ENCODE measurements at regions not wholly inside any gene's neighbourhood (a gene's known extent, or its start where the extent isn't known, plus 50 kb on each side); places are given as distances from the start of the nearest gene placed in this dataset.
"Not testable (repeated sequence)": the region's sequence is repeated elsewhere in the genome, so short reads cannot be mapped to it uniquely, and the experiment has no call there.

DNA sequence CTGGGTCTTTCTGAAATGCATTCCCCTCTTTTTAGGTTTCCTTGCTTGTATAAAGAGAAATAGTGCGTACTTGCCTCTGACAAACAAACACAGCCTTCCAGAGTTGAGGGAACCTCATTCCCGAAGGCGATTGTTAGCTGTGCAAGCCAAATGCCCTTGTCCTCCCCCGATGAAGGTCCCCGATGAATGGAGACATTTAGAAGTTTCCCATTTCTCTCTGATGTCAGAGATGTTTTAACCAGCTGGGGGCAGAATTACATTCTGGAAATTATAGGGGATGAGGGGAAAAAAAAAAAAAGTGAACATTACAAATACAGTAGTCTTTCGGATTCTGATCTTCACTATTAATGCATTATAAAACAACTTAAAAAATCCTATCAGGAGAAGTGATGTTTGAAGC lies 366.8 kb downstream of the VRK1 start:
- Histone ChIP-seq H3K9me3 (peaks cover 7 to 15% of the 10 kb centered on the region in 2 donors), H3K27ac (no peak overlapping the region), H3K36me3 (no peaks in the 10 kb centered on the region), H3K4me1 (no peaks in the 10 kb centered on the region), H3K27me3 (peaks cover 0 to 18% of the 10 kb centered on the region in 2 donors), H3K4me3 (no peak overlapping the region)
- no peak for TF ChIP-seq POLR2AphosphoS5 (IDR thresholded peaks at IDR 0.05)
- no peak for TF ChIP-seq POLR2A (IDR thresholded peaks at IDR 0.05)
- TF ChIP-seq, protein P1, sequence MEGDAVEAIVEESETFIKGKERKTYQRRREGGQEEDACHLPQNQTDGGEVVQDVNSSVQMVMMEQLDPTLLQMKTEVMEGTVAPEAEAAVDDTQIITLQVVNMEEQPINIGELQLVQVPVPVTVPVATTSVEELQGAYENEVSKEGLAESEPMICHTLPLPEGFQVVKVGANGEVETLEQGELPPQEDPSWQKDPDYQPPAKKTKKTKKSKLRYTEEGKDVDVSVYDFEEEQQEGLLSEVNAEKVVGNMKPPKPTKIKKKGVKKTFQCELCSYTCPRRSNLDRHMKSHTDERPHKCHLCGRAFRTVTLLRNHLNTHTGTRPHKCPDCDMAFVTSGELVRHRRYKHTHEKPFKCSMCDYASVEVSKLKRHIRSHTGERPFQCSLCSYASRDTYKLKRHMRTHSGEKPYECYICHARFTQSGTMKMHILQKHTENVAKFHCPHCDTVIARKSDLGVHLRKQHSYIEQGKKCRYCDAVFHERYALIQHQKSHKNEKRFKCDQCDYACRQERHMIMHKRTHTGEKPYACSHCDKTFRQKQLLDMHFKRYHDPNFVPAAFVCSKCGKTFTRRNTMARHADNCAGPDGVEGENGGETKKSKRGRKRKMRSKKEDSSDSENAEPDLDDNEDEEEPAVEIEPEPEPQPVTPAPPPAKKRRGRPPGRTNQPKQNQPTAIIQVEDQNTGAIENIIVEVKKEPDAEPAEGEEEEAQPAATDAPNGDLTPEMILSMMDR (IDR thresholded peaks at IDR 0.05): no peak
- intact Hi-C loops (cut with DNase I; ENCODE audit: low total_unique reads): no loop called here
- DNase-seq (ENCODE audit: low spot score in 2 of 2): no peak

- H3K9me3 ChIP-seq: no peaks in the 10 kb centered on the region
- no peak for TF ChIP-seq POLR2A (IDR thresholded peaks at IDR 0.05)
- peaks cover 0 to 18% of the 10 kb centered on the region in 2 donors for H3K27me3 ChIP-seq
- intact Hi-C loops (cut with DNase I; ENCODE audit: low total_unique reads): no loop called here
- no peaks in the 10 kb centered on the region for H3K4me1 ChIP-seq
- H3K4me3 ChIP-seq: no peak overlapping the region
- no peak overlapping the region for H3K27ac ChIP-seq
- H3K36me3 ChIP-seq: no peaks in the 10 kb centered on the region
- DNase-seq (ENCODE audit: low spot score in 2 of 2): no peak
These were observed 369.3 kb downstream of the VRK1 start for GRCh38 chr14:97166497-97166896.

DNA sequence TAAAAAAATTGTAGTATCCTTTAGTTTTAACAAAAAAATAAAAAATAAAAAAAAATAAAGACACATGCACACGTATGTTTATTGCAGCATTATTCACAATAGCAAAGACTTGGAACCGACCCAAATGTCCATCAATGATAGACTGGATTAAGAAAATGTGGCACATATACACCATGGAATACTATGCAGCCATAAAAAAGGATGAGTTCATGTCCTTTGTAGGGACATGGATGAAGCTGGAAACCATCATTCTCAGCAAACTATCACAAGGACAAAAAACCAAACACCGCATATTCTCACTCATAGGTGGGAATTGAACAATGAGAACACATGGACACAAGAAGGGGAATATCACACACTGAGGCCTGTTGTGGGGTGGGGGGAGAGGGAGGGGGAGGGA lies 370.4 kb downstream of the VRK1 start:
- H3K36me3 ChIP-seq; DNase-seq (ENCODE audit: low spot score in 2 of 2); H3K9me3 ChIP-seq; H3K4me1 ChIP-seq; intact Hi-C loops (cut with DNase I; ENCODE audit: low total_unique reads); H3K4me3 ChIP-seq; H3K27ac ChIP-seq: not testable (repeated sequence)
- H3K27me3 ChIP-seq: peaks cover 0 to 18% of the 10 kb centered on the region in 2 donors

- Histone ChIP-seq H3K36me3 (no peaks in the 10 kb centered on the region), H3K27ac (no peak overlapping the region), H3K4me1 (no peaks in the 10 kb centered on the region), H3K4me3 (no peak overlapping the region), H3K27me3 (peaks cover 0 to 8% of the 10 kb centered on the region in 2 donors), H3K9me3 (no peaks in the 10 kb centered on the region)
- intact Hi-C loops (cut with DNase I; ENCODE audit: low total_unique reads): no loop called here
- TF ChIP-seq, protein P1 (IDR thresholded peaks at IDR 0.05): no peak
- no peak for TF ChIP-seq POLR2A (IDR thresholded peaks at IDR 0.05)
- no peak for TF ChIP-seq POLR2AphosphoS5 (IDR thresholded peaks at IDR 0.05)
- no peak for DNase-seq (ENCODE audit: low spot score in 2 of 2)
These were observed 375.5 kb downstream of the VRK1 start for GRCh38 chr14:97172644-97173043.

- no peak for TF ChIP-seq POLR2A (IDR thresholded peaks at IDR 0.05)
- TF ChIP-seq, protein P1 (IDR thresholded peaks at IDR 0.05): no peak
- no peak for TF ChIP-seq POLR2AphosphoS5 (IDR thresholded peaks at IDR 0.05)
- Histone ChIP-seq H3K4me3 (no peak overlapping the region), H3K27ac (no peak overlapping the region), H3K4me1 (no peaks in the 10 kb centered on the region), H3K27me3 (peaks cover 0 to 19% of the 10 kb centered on the region in 2 donors), H3K36me3 (no peaks in the 10 kb centered on the region), H3K9me3 (no peaks in the 10 kb centered on the region)
- no peak for DNase-seq (ENCODE audit: low spot score in 2 of 2)
- intact Hi-C loops (cut with DNase I; ENCODE audit: low total_unique reads): loop anchor here (2.0 kb wide), 1 partner anchor 66 kb away; no protein-coding TSS in a partner anchor
These were observed 379.8 kb downstream of the VRK1 start for GRCh38 chr14:97177016-97177415.

DNA sequence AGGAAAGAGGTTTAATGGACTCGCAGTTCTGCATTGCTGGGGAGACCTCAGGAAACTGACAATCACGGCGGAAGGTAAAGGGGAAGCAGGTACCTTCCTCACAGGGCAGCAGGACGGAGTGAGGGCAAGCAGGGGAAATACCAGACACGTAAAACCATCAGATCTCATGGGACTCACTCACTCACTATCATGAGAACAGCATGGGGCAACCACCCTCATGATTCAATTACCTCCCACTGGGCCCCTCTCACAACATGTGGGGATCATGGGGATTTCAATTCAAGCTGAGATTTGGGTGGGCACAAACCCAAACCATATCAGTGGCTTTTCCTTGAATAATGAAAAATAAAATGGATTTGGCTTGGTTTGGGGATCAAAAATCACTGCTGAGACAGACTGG lies 380.5 kb downstream of the VRK1 start:
- Histone ChIP-seq H3K27me3 (peaks cover 0 to 19% of the 10 kb centered on the region in 2 donors), H3K27ac (no peak overlapping the region), H3K36me3 (no peaks in the 10 kb centered on the region), H3K9me3 (no peaks in the 10 kb centered on the region), H3K4me1 (no peaks in the 10 kb centered on the region), H3K4me3 (no peak overlapping the region)
- intact Hi-C loops (cut with DNase I; ENCODE audit: low total_unique reads): loop anchor here (2.0 kb wide), 1 partner anchor 65 kb away; no protein-coding TSS in a partner anchor
- TF ChIP-seq POLR2A (IDR thresholded peaks at IDR 0.05) (no peak), POLR2AphosphoS5 (IDR thresholded peaks at IDR 0.05) (no peak)
- TF ChIP-seq, protein P1 (IDR thresholded peaks at IDR 0.05): no peak
- no peak for DNase-seq (ENCODE audit: low spot score in 2 of 2)

Measured in breast epithelium (tissue), 4 donors.